Loucy (cell line): ENCODE measurements at regions not wholly inside any gene's neighbourhood (a gene's known extent, or its start where the extent isn't known, plus 50 kb on each side); places are given as distances from the start of the nearest gene placed in this dataset.

ENCODE experiments used
- CTCF ChIP-seq: fragments of 200-600 bp; sonication (generic); conservative IDR thresholded peaks from 2 replicates; pipeline ENCODE4 v1.5.1; 2014; ENCODE audit warnings: mild to moderate bottlenecking, antibody characterized with exemption, low read length
- EZH2phosphoT487 ChIP-seq: fragments of 200-600 bp; IDR thresholded peaks from 2 replicates; pipeline ENCODE4 v1.6.1; 2018; ENCODE audit warnings: antibody characterized with exemption, mild to moderate bottlenecking, moderate library complexity, borderline replicate concordance

GRCh38 chr10:90641731-90642130 lies 216.1 kb downstream of the HTR7 start:
- TF ChIP-seq CTCF (no peak), EZH2phosphoT487 (no peak)
